HL-60 (cell line): ENCODE measurements at regions not wholly inside any gene's neighbourhood (a gene's known extent, or its start where the extent isn't known, plus 50 kb on each side); places are given as distances from the start of the nearest gene placed in this dataset.

Experiments
- TF ChIP-seq, protein P1 (sequence below): IDR thresholded peaks from one replicate; pipeline ENCODE4 v1.5.1; 2011; ENCODE audit warnings: low read length, control low read depth, inconsistent platforms; ENCODE audit not compliant: insufficient read depth
- TF ChIP-seq, protein P2 (sequence below): IDR thresholded peaks from 2 replicates; pipeline ENCODE4 v1.6.1; 2012; ENCODE audit warnings: low read depth; ENCODE audit not compliant: insufficient replicate concordance

DNA sequence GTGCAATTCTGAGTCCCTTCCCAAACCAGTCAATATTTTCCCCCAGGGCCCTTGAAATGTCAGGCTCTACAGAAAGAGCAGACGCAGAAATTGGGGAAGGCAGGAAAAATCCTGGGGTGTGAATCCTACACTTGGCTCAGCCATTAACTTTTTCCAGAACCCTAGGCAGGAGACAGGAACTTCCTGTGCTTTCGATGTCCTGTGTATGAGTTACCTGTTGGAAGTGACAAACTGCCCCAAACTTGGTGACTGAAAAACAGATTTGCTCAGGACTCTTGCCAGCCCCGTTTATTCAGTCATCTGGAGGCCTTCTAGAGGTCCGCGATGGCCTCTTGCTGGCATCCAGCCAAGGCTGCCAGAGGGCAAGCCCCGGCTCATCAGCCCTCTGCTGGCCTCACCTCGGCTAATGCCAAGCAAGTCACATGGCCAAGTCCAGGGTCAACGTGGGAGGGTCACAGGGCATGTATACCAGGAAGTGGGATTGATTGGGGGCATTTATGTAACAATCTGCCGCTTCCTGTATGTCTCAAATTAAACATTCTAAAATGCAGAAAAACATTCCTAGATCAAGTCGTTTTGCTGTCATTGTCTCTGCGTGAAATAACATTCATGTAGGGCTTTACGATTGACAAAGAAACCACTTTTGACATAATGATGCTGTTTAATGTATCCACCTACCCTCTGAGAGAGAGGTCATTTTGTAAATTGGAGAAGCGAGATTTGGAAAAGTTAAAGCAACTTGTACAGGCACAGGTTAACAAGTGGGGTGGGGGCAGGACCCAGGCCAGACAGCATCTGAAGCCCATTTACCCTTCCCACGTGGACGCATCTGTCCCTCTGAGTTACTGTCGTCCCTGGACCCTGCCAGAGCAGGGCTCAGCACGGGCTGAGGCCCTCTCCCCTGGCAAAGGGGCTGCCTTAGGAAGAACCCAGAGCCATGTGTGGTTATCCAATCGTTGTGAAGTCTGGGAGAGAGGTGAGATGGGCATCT lies 179.4 kb downstream of the INHBB start:
- TF ChIP-seq, protein P1, sequence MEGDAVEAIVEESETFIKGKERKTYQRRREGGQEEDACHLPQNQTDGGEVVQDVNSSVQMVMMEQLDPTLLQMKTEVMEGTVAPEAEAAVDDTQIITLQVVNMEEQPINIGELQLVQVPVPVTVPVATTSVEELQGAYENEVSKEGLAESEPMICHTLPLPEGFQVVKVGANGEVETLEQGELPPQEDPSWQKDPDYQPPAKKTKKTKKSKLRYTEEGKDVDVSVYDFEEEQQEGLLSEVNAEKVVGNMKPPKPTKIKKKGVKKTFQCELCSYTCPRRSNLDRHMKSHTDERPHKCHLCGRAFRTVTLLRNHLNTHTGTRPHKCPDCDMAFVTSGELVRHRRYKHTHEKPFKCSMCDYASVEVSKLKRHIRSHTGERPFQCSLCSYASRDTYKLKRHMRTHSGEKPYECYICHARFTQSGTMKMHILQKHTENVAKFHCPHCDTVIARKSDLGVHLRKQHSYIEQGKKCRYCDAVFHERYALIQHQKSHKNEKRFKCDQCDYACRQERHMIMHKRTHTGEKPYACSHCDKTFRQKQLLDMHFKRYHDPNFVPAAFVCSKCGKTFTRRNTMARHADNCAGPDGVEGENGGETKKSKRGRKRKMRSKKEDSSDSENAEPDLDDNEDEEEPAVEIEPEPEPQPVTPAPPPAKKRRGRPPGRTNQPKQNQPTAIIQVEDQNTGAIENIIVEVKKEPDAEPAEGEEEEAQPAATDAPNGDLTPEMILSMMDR: no peak
- TF ChIP-seq, protein P2, sequence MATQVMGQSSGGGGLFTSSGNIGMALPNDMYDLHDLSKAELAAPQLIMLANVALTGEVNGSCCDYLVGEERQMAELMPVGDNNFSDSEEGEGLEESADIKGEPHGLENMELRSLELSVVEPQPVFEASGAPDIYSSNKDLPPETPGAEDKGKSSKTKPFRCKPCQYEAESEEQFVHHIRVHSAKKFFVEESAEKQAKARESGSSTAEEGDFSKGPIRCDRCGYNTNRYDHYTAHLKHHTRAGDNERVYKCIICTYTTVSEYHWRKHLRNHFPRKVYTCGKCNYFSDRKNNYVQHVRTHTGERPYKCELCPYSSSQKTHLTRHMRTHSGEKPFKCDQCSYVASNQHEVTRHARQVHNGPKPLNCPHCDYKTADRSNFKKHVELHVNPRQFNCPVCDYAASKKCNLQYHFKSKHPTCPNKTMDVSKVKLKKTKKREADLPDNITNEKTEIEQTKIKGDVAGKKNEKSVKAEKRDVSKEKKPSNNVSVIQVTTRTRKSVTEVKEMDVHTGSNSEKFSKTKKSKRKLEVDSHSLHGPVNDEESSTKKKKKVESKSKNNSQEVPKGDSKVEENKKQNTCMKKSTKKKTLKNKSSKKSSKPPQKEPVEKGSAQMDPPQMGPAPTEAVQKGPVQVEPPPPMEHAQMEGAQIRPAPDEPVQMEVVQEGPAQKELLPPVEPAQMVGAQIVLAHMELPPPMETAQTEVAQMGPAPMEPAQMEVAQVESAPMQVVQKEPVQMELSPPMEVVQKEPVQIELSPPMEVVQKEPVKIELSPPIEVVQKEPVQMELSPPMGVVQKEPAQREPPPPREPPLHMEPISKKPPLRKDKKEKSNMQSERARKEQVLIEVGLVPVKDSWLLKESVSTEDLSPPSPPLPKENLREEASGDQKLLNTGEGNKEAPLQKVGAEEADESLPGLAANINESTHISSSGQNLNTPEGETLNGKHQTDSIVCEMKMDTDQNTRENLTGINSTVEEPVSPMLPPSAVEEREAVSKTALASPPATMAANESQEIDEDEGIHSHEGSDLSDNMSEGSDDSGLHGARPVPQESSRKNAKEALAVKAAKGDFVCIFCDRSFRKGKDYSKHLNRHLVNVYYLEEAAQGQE: no peak
